ENCODE measurements at regions not wholly inside any gene's neighbourhood (a gene's known extent, or its start where the extent isn't known, plus 50 kb on each side); places are given as distances from the start of the nearest gene placed in this dataset.

- TF ChIP-seq CTCF (IDR thresholded peaks at IDR 0.05) = no peak
- TF ChIP-seq POLR2A (IDR thresholded peaks at IDR 0.05) = no peak
Observed at GRCh38 chr10:55320187-55320700, 519.2 kb upstream of the PCDH15 start.

All from vagina (tissue), 2 donors.